ENCODE measurements at regions not wholly inside any gene's neighbourhood (a gene's known extent, or its start where the extent isn't known, plus 50 kb on each side); places are given as distances from the start of the nearest gene placed in this dataset.

DNA sequence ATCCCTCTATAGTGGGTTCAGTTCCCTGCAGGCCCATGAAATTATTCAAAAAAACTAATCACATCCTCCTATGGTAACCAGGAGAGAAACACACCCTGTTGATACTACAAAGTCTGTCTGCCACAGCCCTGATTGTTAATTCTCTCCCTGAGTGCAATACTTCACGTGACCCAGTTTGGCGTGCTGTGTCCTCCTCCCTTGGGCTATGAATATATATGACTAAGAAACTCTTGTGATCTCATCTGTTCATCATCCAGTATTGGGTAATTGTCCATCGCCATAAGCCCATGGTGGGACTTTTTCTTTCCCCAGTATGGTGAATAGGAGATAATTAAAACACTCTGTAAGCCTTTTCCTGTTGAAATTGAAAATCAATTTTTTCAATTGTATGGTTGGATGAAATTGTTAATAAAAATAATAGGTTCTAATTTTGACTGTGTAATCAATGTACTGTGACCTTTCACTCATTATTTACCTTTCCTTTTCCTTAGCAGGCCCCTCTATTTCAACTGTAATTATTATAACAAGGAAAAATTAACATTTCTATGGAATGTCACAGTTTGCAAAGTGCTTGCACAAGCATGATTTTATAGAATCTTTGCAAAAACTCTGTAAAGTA lies 1822.6 kb downstream of the SUCLG1 start:
- dilution Hi-C loops (cut with MboI; ENCODE audit: extremely low pct_ligation_motif_present, low sequenced_read_pairs): no loop called here
- H3K9me1 ChIP-seq (ENCODE audit: control insufficient read depth, extremely low read depth, insufficient read depth, low read length): no peaks in the 10 kb centered on the region
- peaks cover 4% of the 10 kb centered on the region for H3K9me3 ChIP-seq (ENCODE audit: control insufficient read depth, low read depth, low read length)
- no peak overlapping the region for H3K9ac ChIP-seq (ENCODE audit: control insufficient read depth, extremely low read depth, insufficient read depth, low read length)
- H4K20me1 ChIP-seq (ENCODE audit: control insufficient read depth, extremely low read depth, insufficient read depth, low read length): no peaks in the 10 kb centered on the region
- DNase-seq (ENCODE audit: low read depth, low spot score) (no peak), FAIRE-seq (no peak)
- H3K4me1 ChIP-seq (ENCODE audit: control insufficient read depth, extremely low read depth, insufficient read depth, low read length): no peaks in the 10 kb centered on the region
- no peak overlapping the region for H3K4me2 ChIP-seq (ENCODE audit: control insufficient read depth, extremely low read depth, insufficient read depth, low read depth, low read length)
- TF ChIP-seq EZH2 (IDR thresholded peaks at IDR 0.05; ENCODE audit: low read length): no peak
- TF ChIP-seq, protein P1, sequence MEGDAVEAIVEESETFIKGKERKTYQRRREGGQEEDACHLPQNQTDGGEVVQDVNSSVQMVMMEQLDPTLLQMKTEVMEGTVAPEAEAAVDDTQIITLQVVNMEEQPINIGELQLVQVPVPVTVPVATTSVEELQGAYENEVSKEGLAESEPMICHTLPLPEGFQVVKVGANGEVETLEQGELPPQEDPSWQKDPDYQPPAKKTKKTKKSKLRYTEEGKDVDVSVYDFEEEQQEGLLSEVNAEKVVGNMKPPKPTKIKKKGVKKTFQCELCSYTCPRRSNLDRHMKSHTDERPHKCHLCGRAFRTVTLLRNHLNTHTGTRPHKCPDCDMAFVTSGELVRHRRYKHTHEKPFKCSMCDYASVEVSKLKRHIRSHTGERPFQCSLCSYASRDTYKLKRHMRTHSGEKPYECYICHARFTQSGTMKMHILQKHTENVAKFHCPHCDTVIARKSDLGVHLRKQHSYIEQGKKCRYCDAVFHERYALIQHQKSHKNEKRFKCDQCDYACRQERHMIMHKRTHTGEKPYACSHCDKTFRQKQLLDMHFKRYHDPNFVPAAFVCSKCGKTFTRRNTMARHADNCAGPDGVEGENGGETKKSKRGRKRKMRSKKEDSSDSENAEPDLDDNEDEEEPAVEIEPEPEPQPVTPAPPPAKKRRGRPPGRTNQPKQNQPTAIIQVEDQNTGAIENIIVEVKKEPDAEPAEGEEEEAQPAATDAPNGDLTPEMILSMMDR (optimal IDR thresholded peaks at IDR 0.05 in 1 of 3, IDR thresholded peaks at IDR 0.05 in 1 of 3, conservative IDR thresholded peaks at IDR 0.05 in 1 of 3; ENCODE audit: extremely low read depth in 1 of 3, insufficient read depth in 2 of 3, low read length in 3 of 3): no peak
- H3K79me2 ChIP-seq (ENCODE audit: control insufficient read depth, insufficient read depth, low read length): no peaks in the 10 kb centered on the region
- no peak overlapping the region for H2AFZ ChIP-seq (ENCODE audit: control insufficient read depth, low read length)
- no peaks in the 10 kb centered on the region for H3K27me3 ChIP-seq (ENCODE audit: control insufficient read depth, extremely low read depth, insufficient read depth, low read length)
- no peak overlapping the region for H3K4me3 ChIP-seq (ENCODE audit: control insufficient read depth in 2 of 3, extremely low read depth in 1 of 3, insufficient read depth in 2 of 3, low read depth in 1 of 3, low read length in 3 of 3)
- H3K27ac ChIP-seq (ENCODE audit: control insufficient read depth, insufficient read depth, low read length): no peak overlapping the region
- H3K36me3 ChIP-seq (ENCODE audit: control insufficient read depth in 2 of 2, extremely low read depth in 1 of 2, insufficient read depth in 2 of 2, low read length in 2 of 2): no peaks in the 10 kb centered on the region

DNA sequence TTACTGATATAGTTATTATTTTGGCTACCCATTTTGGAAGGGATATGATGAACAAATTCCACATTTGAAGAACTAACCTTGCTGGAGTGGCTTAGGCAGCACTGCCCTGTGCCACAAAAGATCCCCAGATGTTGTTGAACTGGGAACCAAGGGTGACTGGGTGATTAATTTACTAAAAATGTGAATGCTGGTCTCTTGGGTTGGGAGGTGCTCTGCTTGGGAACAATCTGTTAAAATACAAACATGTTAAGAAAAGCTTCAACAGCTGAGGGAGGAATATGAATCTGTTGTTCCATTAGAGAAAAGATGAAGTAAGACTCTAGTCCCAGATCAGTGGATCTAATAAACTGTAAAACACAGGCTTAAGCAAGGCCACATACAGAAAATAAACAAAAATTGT lies 1860.1 kb downstream of the SUCLG1 start:
- no peaks in the 10 kb centered on the region for H3K9me1 ChIP-seq (ENCODE audit: control insufficient read depth, extremely low read depth, insufficient read depth, low read length)
- H3K9me3 ChIP-seq (ENCODE audit: control insufficient read depth, low read depth, low read length): no peaks in the 10 kb centered on the region
- H3K4me3 ChIP-seq (ENCODE audit: control insufficient read depth in 2 of 3, extremely low read depth in 1 of 3, insufficient read depth in 2 of 3, low read depth in 1 of 3, low read length in 3 of 3): no peak overlapping the region
- H3K4me1 ChIP-seq (ENCODE audit: control insufficient read depth, extremely low read depth, insufficient read depth, low read length): no peaks in the 10 kb centered on the region
- no peaks in the 10 kb centered on the region for H3K27me3 ChIP-seq (ENCODE audit: control insufficient read depth, extremely low read depth, insufficient read depth, low read length)
- no peak overlapping the region for H3K9ac ChIP-seq (ENCODE audit: control insufficient read depth, extremely low read depth, insufficient read depth, low read length)
- H4K20me1 ChIP-seq (ENCODE audit: control insufficient read depth, extremely low read depth, insufficient read depth, low read length): no peaks in the 10 kb centered on the region
- no peaks in the 10 kb centered on the region for H3K36me3 ChIP-seq (ENCODE audit: control insufficient read depth in 2 of 2, extremely low read depth in 1 of 2, insufficient read depth in 2 of 2, low read length in 2 of 2)
- no peak overlapping the region for H2AFZ ChIP-seq (ENCODE audit: control insufficient read depth, low read length)
- H3K79me2 ChIP-seq (ENCODE audit: control insufficient read depth, insufficient read depth, low read length): no peaks in the 10 kb centered on the region
- dilution Hi-C loops (cut with MboI; ENCODE audit: extremely low pct_ligation_motif_present, low sequenced_read_pairs): no loop called here
- FAIRE-seq (no peak), DNase-seq (ENCODE audit: low read depth, low spot score) (no peak)
- H3K27ac ChIP-seq (ENCODE audit: control insufficient read depth, insufficient read depth, low read length): no peak overlapping the region
- TF ChIP-seq, protein P1 (optimal IDR thresholded peaks at IDR 0.05 in 1 of 3, IDR thresholded peaks at IDR 0.05 in 1 of 3, conservative IDR thresholded peaks at IDR 0.05 in 1 of 3; ENCODE audit: extremely low read depth in 1 of 3, insufficient read depth in 2 of 3, low read length in 3 of 3): no peak
- TF ChIP-seq EZH2 (IDR thresholded peaks at IDR 0.05; ENCODE audit: low read length): no peak
- H3K4me2 ChIP-seq (ENCODE audit: control insufficient read depth, extremely low read depth, insufficient read depth, low read depth, low read length): no peak overlapping the region
